Stimulated activated CD4-positive, alpha-beta T cell treated with anti-CD3 and anti-CD28 coated beads, TNF-alpha, amount 100 ng/mL, for 48 hours (primary cell): ENCODE measurements at regions not wholly inside any gene's neighbourhood (a gene's known extent, or its start where the extent isn't known, plus 50 kb on each side); places are given as distances from the start of the nearest gene placed in this dataset.

Source experiments
- DNase-seq, 3 donors: peaks; one replicate each; pipeline ENCODE4 v3.0.0-alpha.2; 2020; ENCODE audit warnings: low read depth in 3 of 3

DNA sequence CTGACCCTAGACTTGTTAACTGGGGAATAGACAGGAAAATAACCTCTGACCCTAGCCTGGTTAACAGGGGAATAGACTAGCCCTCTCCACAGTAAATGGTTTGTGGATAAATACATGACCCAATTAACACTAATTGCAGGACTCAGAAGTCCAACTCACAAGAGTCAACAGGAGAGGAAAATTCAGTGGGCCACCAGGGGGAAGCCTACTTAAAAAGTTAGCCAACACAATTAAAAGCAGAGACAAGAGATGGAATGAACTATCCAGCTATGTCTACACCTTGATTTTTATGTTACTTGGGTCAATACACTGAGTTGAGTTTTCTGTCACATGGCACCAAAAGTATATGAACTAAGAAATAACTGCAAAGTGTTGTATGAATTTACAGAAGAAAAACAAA, 158.8 kb upstream of the SLC39A10 start:
- peak in 2 of 3 donors; percentile 2 to 27 for DNase-seq

DNA sequence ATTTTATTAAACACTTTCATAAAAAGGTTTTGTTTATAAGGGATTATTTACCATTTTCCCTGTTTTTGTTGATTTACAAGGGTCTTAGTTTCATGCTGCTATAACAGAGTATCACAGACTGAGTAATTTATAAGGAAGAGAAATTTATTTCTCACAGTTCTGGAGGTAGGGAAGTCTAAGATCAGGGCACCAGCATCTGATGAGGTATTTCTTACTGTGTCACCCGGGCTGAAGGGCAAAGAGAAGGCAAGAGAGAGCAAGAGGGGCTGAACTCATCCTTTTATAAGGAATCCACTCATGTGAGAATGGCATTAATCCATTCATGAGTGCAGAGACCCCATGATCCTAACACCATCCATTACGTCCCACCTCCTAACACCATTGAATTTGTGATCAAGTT, 160.0 kb upstream of the SLC39A10 start:
- no peak for DNase-seq

DNA sequence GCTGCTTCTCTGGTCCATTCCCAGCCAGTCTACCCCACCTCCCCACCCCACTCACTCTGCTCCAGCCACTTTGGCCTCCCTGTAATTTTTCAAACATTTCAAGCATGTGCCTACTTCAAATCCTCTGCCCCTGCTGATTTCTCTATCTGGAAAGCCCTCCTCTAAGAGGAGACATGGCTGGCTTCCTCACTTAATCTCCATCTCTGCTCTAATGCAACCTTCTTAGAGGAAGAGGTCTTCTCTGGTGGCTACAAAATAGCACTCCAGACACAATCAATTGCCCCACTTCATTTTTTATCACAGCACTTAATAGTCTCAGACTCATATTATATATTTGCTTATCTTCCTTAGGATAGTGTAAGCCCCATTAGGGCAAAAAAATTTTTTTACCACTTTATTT, 161.1 kb upstream of the SLC39A10 start:
- no peak for DNase-seq

DNA sequence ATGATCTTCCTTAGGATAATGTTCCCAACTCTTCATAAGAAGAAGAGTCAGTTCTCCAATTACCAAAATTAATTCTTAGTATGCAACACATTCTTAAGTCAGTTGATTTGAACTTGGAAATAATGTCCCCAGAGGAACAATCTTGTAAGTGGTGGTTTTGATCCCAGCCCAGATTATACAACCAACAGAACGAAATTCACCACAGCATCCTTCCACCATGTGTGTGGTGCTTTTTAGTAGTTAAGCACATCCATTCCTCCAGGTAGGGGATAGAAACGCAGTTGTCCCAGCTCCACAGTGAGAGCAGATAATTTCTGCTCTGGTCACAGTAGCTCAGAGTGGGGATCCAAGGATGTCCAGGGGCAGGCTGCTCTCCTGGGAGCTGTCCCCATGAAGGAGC, 161.7 kb upstream of the SLC39A10 start:
- no peak for DNase-seq

DNA sequence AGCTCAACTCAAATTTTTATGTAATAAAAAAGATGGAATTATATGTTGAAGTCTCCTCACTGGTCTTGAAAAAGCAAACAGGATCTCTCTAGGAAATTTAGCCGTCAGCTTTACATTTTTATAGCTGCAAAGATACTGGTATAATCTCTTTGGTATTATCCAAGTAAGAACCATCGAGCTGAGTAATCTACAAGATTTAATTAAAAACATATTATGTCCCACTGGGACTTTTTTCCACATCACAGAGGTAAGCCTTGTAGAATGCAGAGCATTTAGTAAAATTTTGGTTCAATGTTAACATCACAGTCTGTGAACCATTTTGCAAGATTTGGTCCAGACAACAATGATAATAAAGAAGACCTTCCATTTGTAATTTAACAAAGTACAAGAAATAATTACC, 162.6 kb upstream of the SLC39A10 start:
- DNase-seq = no peak

DNA sequence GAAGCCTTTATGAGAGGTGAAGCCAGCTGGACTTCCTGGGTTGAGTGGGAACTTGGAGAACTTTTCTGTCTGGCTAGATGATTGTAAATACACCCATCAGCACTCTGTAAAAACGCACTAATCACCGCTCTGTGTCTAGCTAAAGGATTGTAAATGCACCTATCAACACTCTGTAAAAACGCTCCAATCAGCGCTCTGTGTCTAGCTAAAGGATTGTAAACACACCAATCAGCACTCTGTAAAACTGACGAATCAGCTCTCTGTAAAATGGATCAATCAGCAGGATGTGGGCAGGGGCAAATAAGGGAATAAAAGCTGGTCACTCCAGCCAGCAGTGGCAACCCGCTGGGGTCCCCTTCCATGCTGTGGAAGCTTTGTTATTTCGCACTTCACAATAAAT, 163.6 kb upstream of the SLC39A10 start:
- no peak for DNase-seq

DNA sequence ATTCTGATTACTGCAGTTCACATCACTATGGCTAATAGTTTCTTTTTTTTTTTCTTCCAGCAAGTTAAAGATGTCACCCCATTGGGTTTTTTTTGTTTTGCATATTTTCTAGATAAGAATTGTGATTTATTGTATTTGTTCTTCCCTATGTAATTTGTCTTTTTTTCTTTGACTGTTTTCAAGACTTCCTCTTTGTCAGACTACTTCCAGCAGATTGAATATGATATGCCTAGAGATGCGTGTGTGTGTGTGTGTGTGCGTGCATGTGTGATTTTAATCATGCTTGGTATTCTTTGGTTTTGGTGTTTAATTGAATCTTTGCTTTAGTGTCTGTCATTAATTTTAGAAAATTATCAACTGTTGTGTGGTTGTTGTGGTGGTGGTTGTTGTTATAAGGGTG, 166.7 kb upstream of the SLC39A10 start:
- no peak for DNase-seq

DNA sequence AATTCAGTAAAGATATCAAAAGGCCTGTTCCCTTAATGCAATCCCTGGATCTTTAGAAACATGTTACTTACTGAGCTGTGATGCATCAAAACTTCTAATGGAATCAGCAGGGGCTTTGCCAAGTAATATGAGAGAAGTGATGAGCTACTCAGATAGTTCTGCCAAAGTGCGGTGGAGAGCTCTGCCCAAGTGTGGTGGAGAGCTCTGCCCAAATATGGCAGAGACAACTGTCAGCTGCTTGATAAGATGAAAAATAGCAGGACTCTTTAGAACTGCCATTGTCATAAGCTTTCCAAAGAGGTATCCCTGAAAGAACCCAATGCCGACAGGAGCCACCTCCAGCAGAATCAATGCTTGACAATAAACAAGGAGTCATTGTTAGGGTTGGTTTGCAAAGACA, 167.9 kb upstream of the SLC39A10 start:
- no peak for DNase-seq

DNA sequence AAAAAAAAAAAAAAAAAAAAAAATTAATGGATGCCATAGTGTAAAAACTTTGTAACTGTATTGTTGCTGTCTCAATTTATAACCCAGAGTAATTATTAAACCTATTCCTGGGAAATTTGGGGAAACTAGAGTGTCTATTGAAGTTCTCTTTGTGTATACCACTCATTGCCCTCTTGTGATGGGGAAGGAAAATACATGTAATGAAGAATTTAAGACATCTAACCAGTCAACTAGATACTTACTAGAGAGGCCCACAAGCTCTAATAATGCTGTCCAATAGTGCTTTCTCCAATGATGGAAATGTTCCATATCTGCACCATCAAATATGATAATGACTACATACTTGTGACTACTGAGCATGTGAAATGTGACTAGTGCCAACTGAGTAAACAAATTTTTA, 168.5 kb upstream of the SLC39A10 start:
- no peak for DNase-seq

DNA sequence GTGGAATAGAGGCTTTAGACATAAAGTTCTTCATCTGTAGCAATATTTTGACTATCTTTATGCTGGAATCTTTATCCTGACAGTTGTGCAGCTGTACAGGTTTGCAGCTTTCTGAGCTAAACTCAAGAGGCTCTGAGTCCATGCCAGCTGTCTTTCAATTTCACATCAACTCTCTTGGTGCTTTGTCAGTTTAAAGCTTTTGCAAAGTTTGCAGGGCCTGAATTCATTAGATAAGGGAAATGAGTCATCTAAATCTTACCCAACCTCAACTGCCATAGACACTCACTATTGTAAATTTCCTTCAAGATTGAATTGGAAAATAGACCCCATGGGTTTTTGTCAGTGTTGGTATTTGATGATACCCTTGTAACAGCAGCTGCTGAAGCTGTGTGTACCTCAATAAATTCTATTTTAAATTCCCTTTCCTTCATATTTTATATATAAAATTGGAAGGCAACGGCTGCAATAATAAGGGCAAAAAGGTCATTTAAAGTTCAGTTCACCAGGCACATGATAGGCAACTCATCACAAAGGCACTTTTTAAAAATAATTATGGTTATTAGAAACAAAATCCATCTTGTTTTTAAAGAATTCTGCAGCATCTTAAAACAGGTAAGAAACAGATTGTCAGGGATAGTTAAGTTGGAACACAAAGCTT, 169.9 kb upstream of the SLC39A10 start:
- no peak for DNase-seq

DNA sequence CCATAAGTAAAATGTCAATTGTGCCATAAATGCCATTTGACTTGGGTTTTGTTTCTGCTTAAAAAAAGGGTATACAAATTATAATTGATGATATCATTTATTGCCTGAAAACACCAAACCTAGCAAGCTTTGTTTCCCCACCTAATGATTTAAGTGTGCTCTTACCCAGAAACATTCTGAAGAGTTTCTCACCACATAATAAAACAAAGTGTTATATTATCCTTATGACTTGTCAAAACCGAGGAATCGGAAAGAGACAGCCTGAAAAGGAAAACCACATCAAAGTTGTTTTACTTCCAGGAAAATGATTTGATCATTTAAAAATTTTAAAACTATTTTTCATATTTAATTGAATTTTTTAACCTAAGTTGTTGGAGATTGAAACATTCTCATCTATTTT, 170.5 kb upstream of the SLC39A10 start:
- DNase-seq = no peak

DNA sequence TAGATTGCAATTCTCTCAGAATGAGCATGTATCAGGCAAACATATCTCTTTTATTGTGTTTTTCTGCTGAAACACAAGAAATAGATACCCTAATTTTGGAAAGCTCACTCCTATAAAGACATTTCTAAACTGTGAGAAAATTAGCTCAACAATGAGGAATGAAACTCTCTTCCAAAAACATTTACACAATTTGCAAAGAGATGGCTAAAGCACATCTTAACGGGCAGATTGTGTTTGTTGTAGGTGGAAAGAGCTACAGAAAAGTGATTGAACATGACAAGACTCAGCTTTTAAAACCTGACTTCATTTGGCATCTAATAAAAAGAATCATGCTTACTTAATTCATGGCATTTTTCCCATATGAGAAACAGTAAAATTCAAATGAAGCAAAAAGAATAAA, 175.0 kb upstream of the SLC39A10 start:
- DNase-seq = no peak

DNA sequence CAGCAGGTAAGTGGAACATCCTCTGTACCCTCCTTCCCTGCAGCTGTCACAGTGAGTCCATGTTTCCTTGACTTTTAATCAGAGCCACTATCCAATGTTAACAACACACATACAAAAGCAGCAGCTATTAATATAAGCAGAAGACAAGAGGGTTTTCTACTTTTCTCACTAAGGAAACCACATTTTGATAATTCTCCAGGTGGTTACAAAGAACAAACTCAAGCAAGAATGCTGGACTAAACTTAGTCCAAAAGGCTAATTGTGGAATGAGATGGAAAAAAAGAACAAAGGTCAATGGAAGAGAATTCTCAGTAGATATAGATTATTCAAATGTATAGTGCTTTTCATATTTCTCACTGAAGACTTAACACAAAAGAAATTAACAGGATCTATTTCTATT, 176.9 kb upstream of the SLC39A10 start:
- DNase-seq = no peak

DNA sequence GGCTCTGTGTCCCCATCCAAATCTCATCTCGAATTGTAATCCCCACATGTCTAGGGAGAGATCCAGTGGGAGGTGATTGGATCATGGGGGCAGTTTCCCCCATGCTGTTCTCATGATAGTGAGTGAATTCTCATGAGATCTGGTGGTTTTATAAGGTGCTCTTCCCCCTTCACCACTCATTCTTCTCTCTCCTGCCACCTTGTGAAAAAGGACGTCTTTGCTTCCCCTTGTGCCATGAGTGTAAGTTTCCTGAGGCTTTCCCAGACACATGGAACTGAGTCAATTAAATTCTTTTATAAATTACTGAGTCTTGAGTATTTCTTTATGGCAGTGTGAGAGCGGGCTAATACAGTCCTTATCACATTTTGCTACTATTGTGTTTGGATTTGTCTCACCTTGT, 177.6 kb upstream of the SLC39A10 start:
- DNase-seq = no peak

DNA sequence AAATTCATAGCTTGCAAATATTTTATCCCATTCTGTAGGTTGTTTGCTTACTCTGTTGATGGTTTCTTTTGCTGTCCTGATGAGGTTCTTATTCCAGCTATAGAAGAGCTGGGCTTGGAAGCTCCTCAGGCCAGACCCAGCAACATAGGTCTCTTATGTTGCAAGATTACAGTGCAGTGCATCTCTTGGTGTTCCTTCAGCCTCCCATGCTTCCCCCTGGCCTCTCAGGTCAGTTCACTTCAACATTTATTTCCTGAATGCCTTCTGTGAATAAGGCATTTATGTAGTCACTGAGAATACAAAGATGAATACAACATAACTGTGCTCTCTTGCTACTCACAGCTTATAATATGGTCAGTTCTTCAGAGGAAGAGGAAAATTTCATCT, 179.0 kb upstream of the SLC39A10 start:
- DNase-seq = no peak

DNA sequence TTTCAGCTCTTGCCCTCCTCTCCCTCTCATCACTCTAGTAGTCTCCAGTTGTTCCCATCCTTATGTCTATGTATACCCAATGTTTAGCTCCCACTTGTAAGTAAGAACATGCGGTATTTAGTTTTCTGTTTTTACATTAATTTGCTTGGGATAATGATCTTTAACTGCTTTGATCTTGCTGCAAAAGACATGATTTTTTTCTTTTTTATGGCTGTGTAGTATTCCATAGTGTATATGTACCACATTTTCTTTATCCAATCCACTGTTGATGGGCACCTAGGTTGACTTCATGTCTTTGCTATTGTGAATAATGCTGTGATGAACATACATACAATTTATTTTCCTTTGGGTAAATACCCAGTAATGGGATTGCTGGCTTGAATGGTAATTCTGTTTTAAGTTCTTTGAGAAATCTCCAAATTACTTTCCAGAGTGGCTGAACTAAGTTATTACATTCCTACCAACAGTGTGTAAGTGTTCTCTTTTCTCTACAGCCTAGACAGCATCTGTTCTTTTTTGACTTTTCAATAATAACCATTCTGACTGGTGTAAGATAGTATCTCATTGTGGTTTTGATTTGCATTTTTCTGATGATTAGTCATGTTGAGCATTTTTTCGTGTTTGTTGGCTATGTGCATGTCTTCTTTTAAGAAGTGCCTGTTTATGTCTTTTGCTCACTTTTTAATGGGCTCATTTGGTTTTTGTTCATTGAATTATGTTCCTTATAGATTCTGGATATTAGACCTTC, 179.6 kb upstream of the SLC39A10 start:
- DNase-seq = no peak

DNA sequence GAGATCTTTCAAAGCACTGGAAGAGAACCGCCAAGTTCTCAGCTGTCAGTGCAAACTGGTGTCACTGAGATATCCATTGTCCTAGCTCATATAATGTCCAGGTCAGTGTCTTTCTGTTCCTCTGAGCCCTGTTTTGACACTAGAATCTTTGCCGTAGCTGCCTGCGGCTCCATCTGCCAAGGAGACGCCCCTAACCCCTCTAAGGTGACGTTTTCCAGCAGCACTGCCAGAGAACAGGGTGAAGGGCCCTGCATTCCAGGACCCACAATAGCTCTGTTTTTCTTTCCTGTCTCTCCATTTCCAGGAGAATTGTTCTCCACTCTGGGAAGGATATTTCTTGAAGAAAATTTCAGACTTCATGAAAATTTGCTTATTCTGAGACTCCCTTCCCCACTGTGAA, 181.7 kb upstream of the SLC39A10 start:
- no peak for DNase-seq

DNA sequence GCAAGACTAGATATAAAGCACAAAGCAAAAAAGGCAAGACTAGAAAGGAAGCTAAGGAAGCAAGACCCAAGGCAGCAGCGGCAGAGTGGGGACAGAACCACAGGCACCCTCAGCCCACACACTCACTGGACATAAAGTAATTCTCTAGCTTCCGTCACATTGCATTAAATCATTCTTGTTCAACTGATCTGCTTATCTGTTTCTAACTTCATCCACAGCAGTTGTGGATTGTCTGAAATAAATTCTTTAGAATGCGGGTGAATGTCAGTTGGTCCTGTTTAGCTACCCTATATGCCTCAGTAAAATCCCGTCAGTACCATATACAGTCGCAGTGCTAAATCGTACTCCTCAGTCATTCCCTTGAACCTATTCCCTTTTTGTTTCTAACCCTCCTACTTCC, 183.2 kb upstream of the SLC39A10 start:
- DNase-seq = no peak

DNA sequence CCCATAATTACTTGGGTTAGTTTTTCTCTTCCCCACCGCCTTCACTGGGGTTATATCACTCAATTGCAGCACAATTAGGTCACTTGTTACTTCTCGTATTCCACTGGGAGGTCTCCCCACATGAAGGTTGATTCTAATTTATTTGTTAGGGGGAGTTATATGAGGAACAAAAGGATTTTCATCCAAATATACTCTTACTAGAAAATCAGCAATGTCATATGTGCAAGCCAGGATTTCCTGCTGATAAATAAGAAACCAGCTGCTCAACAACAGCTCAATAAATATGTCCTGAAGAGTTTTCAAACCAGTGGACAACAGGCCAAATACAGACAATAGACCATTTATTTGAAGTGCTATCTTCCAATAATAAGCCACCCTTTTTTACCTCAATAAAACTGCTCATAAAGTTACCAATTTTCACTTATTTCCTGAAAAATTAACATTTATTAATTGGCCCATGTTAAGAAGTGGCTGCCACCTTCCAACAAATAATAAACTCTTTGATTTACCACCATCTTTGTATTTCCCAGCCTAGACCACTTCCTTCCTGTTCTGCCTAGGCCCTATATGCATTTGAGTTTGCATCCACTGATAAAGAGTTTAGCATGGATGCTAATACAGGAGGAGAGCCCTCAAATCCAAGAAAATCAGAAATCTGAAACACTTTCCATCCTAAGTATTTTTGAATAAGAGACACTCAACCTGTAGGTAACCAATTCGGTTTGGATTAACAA, 184.4 kb upstream of the SLC39A10 start:
- DNase-seq = no peak

DNA sequence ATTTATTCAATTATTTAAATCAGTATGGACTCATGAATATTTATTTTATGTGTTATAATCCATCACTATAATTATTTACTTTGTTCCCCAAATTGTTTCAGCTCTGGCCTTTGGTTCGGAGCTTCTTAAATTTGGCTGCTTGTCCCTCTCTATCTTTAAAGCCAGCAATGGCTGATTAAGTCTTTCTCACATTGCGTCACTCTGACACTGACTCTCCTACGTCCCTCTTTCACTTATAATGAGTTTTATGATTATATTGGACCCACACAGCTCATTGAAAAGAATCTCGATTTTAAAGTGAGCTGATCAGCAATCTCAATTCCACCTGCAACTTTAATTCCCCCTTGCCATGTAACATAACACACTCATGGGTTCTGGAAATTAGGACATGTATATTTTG, 185.2 kb upstream of the SLC39A10 start:
- no peak for DNase-seq

DNA sequence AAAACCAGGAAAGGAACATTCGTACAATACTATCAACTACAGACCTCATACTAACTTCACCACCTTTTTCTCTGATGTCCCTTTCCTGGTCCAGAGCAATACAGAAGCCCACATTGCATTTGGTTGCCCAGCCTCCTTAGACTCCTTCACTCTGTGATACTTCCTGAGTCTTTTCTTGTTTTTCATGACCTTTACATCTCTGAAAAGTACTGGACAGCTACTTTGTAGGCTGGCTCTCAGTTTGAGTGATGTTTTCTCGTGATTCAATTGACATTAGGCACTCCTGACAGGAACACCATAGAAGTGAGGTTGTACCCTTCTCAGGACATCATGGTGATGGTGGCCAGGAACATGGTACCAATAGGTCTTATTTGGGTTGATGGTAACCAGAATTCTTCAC, 185.9 kb upstream of the SLC39A10 start:
- no peak for DNase-seq

DNA sequence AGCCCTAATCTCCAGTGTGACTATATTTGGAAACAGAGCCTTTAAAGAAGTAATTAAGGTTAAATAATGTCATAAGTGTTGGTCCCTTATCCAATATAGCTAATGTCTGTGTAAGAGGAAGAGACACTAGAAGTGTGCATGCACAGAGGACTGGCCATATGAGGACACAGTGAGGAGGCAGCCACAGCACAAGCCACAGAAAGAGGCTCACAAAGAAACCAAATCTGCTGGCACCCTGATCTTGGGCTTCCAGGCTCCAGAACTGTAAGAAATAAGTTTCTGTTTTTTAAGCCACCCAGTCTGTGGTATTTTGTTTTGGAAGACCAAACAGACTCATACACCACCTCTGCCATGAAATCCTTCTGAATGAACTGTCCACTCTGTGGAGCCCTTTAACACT, 186.4 kb upstream of the SLC39A10 start:
- no peak for DNase-seq

DNA sequence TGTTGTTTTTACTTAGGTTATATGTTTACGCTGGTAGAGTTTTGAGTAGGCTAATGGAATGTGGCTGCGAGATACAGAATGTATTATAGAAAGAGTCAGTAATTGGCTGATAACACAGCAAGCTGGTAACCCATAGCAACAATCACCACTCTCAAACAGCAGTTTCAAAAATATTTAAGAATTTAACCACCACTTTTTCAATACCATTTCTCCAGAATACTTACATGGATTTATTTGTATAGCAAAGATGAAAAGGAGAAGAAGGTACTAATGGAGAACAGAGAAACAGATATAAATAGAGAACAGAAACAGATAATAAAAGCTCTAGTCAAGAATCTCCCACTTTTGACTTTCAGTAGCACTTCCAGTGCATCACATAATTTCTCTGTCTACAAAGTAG, 188.3 kb upstream of the SLC39A10 start:
- DNase-seq = no peak
